ENCODE measurements at regions not wholly inside any gene's neighbourhood (a gene's known extent, or its start where the extent isn't known, plus 50 kb on each side); places are given as distances from the start of the nearest gene placed in this dataset.
"Not testable (repeated sequence)": the region's sequence is repeated elsewhere in the genome, so short reads cannot be mapped to it uniquely, and the experiment has no call there.

DNA sequence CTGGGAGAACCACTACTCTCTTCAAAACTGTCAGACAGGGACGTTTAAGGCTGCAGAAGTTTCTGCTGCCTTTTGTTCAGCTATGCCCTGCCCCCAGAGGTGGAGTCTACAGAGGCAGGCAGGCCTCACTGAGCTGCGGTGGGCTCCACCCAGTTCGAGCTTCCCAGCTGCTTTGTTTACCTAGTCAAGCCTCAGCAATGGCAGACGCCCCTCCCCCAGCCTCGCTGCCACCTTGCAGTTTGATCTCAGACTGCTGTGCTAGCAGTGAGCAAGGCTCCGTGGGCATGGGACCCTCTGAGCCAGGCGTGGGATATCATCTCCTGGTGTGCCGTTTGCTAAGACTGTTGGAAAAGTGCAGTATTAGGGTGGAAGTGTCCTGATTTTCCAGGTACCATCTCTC lies 258.6 kb upstream of the GOT2 start:
- DNase-seq, result not testable (repeated sequence)

DNA sequence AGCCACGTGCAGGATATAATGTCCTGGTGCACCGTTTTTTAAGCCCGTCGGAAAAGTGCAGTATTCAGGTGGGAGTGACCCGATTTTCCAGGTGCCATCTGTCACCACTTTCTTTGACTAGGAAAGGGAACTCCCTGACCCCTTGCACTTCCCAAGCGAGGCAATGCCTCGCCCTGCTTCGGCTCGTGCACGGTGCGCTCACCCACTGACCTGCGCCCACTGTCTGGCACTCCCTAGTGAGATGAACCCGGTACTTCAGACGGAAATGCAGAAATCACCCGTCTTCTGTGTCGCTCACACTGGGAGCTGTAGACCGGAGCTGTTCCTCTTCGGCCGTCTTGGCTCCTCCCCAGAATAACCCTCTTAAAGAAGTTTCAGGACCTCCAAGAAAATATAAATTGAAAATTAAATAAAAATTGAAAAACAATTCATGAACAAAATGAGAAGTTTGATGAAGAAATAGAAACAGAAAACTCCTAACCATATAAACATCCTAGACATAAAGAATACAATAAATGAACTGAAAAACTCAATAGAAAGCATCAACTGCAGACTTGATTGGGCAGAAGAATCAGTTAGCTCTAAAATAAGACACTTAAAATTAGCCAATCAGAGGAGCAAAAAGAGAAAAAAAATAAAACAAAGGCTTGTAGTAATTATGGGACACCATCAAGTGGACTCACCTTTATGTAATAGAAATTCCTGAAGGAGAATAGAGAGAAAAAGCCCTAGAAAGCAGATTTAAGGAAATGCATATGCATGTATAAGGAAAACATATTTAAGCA lies 249.3 kb upstream of the GOT2 start:
- DNase-seq, result not testable (repeated sequence)

DNA sequence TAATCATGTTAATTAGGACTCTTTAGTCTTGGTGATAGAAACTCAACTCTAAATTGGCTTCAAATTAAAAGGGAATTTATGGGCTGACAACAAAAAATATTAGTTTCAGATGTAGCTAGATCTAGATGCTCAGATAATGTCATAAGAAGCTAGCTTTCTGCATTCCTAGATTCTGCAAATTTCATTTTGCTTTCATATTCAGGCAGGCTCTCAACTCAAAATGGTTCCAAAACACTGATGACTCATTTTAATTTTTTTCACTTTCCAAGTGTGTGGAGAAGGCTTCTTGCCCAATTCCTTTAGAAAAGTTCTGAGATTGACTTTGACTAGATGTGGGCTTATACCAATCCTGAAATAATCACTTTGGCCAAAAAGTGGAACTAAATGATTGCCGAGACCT lies 236.7 kb upstream of the GOT2 start:
- DNase-seq, result no peak

DNA sequence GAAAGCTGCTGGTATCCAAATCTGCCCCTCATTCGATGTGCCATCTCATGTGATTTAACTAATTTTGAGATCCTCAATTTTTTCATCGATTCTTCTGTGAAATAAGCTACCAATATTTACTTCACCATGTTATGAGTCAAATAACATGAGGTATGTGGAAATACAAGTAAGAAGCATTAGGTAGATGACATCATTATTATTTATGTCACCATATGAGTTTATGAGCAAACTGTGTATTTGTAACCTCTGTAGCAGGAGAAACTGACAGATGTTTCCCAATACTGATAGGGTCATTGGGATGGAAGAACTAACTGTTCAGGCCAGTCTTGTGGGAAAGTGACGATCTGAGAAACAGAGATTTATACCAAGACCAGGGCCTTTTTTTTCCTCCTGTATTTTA lies 229.4 kb upstream of the GOT2 start:
- no peak for DNase-seq

DNA sequence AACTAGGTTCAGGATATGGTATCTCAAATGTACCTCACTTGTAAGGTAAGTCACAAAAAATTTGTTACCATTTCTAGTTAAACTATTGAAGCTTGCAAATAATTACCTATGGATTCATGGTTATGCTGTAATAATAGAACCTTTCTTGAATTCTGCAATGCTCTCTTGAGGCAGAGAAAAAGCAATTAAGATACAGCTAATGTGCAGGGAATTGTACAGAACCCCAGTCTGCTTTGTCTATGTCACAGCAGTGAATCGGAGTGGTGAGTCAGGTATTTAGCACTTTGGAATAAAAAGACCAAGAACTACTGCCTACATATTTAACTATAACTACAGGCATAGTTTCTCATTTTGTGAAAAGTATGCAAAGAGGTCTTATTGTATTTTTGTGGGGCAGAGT lies 228.7 kb upstream of the GOT2 start:
- DNase-seq, result no peak

DNA sequence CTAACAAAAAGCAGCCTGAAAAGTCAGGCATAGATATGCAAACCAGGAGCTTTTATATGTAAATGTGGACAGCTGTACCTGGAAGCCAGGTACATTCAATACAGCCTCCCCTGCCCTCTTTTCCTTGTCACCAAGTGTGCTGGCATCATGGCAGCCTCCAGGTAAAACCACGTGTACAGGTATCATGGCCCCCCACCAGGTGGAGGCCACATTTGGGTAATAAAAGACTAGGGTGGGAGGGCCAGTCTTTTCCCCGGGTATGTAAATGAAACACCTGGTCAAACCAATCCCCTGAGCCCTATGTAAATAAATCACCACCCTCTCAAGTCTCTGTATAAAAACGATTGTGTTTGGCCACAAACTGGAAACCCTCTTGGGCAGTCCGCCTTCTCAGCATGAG lies 226.4 kb upstream of the GOT2 start:
- no peak for DNase-seq

DNA sequence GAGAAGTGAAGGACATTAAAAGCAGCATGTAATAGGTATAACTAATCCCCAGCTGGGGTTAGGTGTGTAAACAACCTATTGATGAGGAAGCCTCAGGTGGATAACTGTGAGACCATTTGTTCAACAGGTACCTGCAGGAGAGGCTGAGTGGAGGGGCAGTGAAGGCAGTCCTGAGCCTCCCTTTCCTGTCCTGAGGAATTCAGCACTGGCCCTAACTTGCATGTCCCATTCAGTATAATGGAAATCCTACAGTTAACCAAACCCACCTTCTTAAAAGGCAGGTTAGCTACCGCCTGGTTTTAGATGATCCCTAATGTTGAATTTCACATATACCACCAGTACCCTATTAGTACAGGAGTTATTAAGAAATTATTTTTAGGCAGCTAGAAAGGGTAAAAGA lies 225.9 kb upstream of the GOT2 start:
- DNase-seq, result no peak

- no peak for DNase-seq
Observed at GRCh38 chr16:58958749-58959148, 224.6 kb upstream of the GOT2 start.

- no peak for DNase-seq
Observed at GRCh38 chr16:58948244-58948643, 214.1 kb upstream of the GOT2 start.

- no peak for DNase-seq
Observed at GRCh38 chr16:58940609-58941008, 206.5 kb upstream of the GOT2 start.

DNA sequence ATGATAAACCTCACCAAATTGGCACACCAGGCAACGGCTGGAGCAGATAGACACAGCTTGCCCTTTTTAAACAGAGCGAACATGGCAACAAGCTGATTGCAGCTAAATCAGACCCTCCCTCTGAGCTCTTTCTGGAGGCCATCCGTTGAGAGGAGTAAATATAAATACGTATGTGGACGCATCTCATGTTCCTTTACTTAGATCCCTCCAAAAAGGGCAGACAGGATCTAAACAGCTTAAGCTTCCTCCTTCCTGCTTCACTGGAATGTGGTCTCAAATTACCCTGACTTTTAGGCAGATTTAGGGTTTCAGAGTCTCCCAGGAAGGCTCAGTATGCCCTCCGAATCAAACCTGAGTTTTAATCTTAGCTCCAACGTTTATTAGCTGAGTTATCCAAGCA lies 204.7 kb upstream of the GOT2 start:
- no peak for DNase-seq

DNA sequence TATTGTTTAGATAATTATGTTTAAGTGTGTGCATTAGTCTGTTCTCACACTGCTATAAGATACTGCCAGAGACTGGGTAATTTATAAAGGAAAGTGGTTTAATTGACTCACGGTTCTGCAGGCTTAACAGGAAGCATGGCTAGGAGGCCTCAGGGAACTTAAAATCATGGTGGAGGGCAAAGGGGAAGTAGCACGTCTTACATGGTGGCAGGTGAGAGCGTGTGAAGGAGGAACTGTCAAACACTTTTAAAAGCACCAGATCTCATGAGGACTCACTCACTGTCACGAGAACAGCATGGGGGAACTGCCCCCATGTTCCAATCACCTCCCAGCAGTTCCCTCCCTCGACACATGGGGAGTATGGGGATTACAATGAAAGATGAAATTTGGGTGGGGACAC lies 203.5 kb upstream of the GOT2 start:
- no peak for DNase-seq

DNA sequence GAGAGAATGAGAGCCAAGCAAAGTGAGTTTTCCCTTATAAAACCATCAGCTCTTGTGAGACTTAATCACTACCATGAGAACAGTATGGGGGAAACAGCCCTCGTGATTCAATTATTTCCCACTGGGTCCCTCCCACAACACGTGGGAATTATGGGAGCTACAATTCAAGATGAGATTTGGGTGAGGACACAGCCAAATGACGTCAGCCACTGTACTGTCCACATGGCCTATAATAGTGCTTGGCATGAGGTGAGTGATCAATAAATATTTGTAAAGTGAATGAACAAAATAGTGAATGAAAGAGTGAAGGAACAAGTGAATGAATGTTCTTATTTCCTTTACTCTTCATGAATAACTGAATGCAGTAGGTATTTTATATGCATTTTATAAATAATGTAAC lies 199.1 kb upstream of the GOT2 start:
- DNase-seq, result no peak

DNA sequence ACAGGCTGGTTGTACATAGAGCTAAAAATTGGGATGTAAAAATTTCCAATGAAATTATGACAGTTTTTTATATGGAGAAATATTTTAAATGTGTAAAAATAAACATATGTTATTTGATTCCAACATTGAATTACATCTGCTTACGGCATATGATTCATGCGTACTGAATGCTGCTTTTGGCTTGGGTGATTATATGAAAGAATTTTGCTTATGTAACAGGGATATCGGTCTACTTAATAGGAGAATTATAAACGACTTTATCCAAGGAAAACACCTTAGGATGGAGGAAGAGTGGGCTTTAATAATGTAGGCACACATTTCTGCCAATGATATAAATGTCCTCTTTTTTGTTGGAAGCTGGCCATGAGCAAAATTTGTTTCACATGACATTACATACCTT lies 197.3 kb upstream of the GOT2 start:
- no peak for DNase-seq

DNA sequence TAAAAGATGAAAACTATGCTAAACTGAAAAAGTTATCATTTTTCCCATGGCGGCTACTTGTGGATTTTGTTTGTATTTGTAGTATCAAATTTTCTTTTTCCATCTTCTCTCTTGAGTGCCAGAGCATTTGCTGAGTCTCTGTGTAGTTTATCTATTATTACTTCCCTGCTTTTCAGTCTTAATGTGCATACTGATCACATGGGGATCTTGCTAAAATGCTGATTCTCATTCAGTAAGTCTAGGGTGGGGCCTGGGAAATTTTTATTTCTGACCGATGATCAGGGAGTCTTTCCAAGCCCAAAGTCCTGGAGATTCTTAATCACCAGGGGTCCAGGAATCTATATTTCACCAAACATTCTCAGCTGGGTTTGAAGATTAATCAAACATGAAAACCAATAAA lies 189.0 kb upstream of the GOT2 start:
- DNase-seq, result no peak

- DNase-seq, result no peak
Observed at GRCh38 chr16:58913456-58913855, 179.3 kb upstream of the GOT2 start.

GRCh38 chr16:58912571-58912970 lies 178.5 kb upstream of the GOT2 start:
- DNase-seq, result no peak

DNA sequence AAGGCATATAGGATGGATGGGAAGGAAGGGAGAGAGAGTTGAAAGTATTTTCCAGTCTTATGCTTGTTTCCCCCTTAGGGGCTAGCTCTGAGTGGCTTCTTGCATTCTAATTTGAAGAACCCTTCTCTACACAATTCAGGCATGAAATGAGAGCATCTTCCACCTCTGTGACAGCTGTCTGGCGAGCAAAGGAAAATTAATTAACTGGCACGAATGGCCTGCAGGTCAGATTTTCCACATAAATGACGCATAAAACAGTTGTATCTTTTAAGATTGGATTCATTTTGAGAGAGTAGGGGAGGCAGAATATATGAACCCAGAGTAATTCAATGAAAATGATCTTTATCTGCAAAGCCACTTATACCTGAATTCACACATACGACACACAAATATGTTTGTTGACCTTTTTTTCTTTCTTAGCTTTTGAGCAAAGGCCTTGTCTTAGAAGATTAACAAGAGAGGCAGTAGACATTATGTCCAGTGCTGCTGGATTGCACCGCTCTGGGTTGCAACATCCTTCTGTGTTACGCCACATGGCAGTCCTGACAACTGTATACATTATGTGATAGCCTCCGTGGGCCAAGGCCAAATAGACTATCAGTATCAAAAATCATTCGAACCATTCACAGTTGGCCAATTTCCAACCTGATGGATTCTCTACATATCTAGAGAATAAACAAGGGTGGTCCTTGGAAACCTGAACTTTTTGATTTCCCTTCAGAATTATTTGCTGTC lies 173.0 kb upstream of the GOT2 start:
- no peak for DNase-seq

DNA sequence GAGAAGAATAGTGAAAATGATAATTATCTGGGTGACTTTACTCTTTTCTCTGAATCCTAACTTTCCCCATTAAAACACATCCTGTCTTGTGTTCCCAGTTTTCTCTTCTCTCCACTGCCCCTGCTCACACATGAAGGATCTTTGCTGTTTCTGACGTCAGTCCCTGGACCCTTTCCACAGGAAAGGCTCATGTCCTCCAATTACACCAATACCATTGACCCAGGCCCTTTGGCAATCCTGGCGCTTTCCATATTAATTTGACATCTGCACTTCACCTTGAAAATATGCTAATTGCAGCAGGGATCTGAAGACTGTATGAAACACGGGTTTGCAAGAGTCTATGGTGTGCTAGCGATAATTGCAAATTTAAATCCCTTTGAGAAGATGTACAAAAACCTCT lies 170.2 kb upstream of the GOT2 start:
- DNase-seq, result no peak

DNA sequence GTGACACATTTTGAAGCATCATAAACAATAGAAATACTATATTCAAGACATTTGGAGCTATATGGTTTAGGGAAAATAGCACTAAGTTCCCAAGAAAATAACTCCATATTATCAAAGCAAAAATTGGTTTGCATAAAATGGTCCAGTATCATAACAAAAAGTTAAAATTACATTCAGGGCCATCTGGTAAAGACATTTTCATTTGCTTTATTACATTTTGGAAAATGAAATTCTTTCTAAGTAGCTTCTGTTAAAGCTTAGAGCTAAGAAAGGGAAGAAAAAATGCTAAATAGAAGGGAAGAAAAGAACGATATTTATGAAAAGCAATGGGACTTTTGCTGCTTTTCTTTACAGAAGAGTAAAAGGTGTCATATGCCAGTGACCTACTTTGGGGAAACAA lies 155.4 kb upstream of the GOT2 start:
- DNase-seq, result no peak

DNA sequence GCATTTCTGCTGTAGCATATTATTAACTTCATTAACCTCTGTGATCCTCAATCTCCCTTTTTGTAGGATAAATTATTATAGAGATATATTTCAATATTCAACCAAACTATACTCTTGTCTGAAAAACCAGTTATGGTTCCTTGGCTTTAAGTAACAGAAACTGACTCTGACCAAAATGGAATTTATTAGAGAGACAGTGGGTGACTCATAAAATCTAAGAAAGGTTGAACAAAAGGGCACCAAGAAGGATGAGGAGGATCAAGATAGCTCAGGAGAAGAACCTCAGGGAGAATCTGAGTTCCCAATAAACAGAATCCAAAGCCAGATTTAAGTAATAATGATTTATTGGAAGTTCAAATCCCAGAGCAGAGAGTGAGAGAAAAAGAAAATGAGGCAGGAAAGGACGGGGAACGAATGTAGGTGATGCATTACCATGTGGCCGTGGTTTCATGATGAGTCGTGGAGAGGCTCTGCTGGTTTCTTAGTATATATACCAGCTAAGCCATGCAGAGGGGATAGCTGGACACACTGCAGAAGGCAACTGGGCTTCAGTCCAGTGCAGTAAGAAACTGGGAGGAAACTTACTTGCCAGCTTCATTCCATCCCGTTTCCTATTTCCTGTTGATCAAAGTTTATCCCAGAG lies 151.5 kb upstream of the GOT2 start:
- no peak for DNase-seq

GRCh38 chr16:58884141-58884540 lies 150.0 kb upstream of the GOT2 start:
- DNase-seq, result no peak

DNA sequence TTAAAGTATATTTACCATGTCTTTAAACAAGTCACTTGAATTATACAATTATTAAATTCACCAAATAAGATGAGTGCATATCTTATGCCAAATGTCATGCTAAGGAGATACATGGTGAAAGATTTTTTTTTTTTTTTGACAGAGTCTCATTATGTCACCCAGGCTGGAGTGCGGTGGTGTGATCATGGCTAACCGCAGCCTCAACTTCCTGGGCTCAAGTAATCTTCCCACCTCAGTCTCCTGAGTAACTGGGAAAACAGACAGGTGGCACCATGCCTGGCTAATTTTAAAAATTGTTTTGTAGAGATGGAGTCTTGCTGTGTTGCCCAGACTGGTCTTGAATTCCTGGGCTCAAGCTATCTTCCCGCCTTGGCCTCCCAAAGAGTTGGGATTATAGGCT lies 149.0 kb upstream of the GOT2 start:
- DNase-seq, result no peak

DNA sequence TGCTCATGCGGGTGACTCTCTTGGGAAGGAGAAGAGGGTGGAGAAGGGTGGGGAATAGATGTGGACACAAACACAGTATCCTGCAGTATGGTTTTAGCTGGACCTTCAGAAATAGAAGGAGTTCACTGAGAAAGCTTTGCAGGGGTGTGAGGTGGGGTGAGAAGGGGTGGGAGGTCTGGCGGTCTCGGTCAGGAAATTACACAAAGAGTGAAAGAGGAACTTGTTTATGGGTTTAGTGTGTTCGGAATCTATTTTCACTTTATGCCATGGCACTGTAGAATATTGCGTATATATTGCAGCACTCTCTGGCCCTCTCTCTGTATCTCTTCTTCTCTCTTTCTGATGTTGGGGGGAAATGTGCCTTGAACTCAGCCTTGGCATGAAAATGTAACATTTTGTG lies 148.2 kb upstream of the GOT2 start:
- DNase-seq, result no peak

All from NCI-H1105 treated with DMSO at 0.1 percent for 48 hours (cell line).